ENCODE measurements at regions not wholly inside any gene's neighbourhood (a gene's known extent, or its start where the extent isn't known, plus 50 kb on each side); places are given as distances from the start of the nearest gene placed in this dataset.

- TF ChIP-seq, protein P1, sequence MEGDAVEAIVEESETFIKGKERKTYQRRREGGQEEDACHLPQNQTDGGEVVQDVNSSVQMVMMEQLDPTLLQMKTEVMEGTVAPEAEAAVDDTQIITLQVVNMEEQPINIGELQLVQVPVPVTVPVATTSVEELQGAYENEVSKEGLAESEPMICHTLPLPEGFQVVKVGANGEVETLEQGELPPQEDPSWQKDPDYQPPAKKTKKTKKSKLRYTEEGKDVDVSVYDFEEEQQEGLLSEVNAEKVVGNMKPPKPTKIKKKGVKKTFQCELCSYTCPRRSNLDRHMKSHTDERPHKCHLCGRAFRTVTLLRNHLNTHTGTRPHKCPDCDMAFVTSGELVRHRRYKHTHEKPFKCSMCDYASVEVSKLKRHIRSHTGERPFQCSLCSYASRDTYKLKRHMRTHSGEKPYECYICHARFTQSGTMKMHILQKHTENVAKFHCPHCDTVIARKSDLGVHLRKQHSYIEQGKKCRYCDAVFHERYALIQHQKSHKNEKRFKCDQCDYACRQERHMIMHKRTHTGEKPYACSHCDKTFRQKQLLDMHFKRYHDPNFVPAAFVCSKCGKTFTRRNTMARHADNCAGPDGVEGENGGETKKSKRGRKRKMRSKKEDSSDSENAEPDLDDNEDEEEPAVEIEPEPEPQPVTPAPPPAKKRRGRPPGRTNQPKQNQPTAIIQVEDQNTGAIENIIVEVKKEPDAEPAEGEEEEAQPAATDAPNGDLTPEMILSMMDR (IDR thresholded peaks at IDR 0.05) = no peak
- Histone ChIP-seq H3K27ac (no peak overlapping the region), H3K4me3 (no peak overlapping the region)
- DNase-seq (ENCODE audit: low spot score) = no peak
Observed at GRCh38 chr3:105923140-105923539, 54.3 kb upstream of the CBLB start.

- H3K27ac ChIP-seq = no peak overlapping the region
- DNase-seq (ENCODE audit: low spot score) = no peak
- no peak overlapping the region for H3K4me3 ChIP-seq
- TF ChIP-seq, protein P1 (IDR thresholded peaks at IDR 0.05) = no peak
Observed at GRCh38 chr3:105927741-105928140, 58.9 kb upstream of the CBLB start.

- TF ChIP-seq, protein P1 (IDR thresholded peaks at IDR 0.05) = no peak
- Histone ChIP-seq H3K4me3 (no peak overlapping the region), H3K27ac (no peak overlapping the region)
- no peak for DNase-seq (ENCODE audit: low spot score)
Observed at GRCh38 chr3:105930733-105931132, 61.9 kb upstream of the CBLB start.

GRCh38 chr3:105931500-105931899 is 62.7 kb upstream of the CBLB start:
- TF ChIP-seq, protein P1 (IDR thresholded peaks at IDR 0.05) = no peak
- no peak overlapping the region for H3K4me3 ChIP-seq
- DNase-seq (ENCODE audit: low spot score) = no peak
- H3K27ac ChIP-seq = no peak overlapping the region

GRCh38 chr3:105933871-105934270 is 65.1 kb upstream of the CBLB start:
- Histone ChIP-seq H3K27ac (no peak overlapping the region), H3K4me3 (no peak overlapping the region)
- no peak for DNase-seq (ENCODE audit: low spot score)
- TF ChIP-seq, protein P1 (IDR thresholded peaks at IDR 0.05) = no peak

GRCh38 chr3:105938101-105938500 is 69.3 kb upstream of the CBLB start:
- TF ChIP-seq, protein P1 (IDR thresholded peaks at IDR 0.05) = no peak
- Histone ChIP-seq H3K27ac (no peak overlapping the region), H3K4me3 (peak overlapping the region; percentile 58)
- no peak for DNase-seq (ENCODE audit: low spot score)

GRCh38 chr3:105938806-105939205 is 70.0 kb upstream of the CBLB start:
- no peak for DNase-seq (ENCODE audit: low spot score)
- no peak overlapping the region for H3K27ac ChIP-seq
- H3K4me3 ChIP-seq = no peak overlapping the region
- TF ChIP-seq, protein P1 (IDR thresholded peaks at IDR 0.05) = no peak
